Stimulated activated CD4-positive, alpha-beta T cell treated with anti-CD3 and anti-CD28 coated beads, TNF-alpha, amount 100 ng/mL, for 24 hours (primary cell): ENCODE measurements at regions not wholly inside any gene's neighbourhood (a gene's known extent, or its start where the extent isn't known, plus 50 kb on each side); places are given as distances from the start of the nearest gene placed in this dataset.
A peak's percentile ranks its signal among the peaks of the same experiment; 100 is the strongest.

ENCODE experiments used
- DNase-seq, 3 experiments: peaks; one replicate each; pipeline ENCODE4 v3.0.0-alpha.2; 2020; ENCODE audit warnings: low read depth in 3 of 3

DNA sequence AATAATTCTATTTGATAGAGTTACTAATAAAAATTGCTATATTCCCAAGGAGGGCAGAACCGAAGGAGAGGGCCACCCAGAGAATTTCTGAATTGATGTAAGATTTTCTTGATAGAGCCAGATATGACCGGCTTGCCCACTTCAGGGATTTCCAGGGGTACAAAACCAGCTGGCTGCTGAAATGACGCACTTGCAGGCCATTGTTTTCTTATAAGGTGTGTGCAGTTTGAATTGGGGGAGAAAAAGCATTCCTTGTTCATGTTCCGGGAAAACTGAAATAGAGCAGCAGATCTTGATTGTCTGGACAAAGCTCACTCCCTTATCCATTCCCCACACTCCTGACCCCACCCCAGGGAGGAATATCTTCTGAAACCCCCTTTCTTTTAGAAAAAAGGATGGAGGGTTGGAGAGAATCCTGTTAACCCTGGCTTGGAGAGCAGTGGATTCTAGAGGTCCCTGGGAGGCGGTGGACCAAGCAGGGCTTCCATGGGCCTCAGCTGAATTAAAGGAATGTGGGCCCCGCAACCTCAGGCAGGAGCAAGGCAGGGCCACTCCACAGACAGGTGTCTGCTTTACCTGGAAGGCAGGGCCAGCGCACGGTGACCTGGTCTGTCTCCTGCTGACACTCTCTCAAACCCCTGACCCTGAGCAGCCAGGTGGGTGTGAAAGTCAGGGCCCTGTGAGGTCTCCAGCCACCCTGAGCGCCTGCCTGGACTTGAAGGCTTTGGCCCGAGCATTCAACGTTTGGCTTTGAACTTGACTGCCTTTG lies 96.4 kb downstream of the TMEM170B start:
- no peak for DNase-seq

DNA sequence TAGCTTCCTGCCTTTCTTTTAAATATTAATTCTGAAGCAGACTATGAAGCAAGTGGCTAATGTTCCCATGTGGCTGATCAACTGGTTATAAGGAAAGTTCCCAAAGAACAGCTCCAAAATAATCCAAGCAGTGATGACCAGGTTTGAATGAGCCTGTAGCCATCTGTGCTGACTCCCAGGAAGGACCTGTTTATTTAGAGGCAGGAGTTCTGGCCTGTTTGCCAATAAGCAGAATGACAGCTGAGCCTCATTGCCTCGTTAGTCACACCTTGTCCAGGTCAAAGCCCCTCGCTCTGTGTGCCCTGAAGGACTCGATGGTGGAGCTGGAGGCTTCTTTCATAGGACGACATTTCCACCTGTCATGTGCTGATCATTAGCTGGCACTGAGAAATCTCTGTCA lies 97.4 kb downstream of the TMEM170B start:
- no peak for DNase-seq

DNA sequence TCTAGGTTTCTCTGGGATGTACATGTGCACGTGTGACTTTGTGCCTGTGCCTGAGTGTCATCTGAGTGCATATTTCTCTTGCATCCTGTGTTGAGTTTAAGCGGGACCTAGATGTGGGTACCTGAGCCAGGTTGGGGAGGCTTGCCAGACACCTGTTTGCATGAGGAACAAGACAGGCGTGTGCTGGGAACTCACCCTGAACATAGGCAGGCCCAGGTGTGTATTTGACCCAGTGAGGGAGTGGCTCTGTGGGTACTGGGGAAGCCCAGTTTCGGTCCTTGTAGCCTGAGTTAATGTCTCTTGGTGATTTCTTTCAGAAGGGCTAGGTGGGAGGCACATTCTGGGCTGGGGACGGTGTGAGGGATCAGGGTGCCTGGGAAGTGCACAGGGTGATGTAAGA lies 98.6 kb downstream of the TMEM170B start:
- DNase-seq: no peak

DNA sequence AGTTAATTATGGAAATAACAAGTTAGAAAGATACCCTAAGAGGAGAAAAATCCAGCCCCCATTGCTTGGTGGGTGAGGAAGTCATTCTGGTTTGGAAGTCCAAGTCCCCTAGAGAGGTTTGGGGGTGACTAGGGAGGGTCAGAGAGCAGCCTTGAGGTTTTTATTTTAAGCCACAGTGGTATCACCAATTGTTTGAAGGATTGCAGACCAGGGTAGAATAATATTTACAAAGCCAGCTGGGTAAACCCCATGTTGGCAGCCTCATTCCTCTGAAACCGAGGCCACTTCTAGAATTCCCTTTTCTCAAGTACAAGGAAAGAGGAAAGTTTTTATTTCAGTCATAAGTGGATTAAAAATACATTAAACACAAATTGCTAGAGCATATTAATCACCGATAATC lies 99.7 kb downstream of the TMEM170B start:
- no peak for DNase-seq

DNA sequence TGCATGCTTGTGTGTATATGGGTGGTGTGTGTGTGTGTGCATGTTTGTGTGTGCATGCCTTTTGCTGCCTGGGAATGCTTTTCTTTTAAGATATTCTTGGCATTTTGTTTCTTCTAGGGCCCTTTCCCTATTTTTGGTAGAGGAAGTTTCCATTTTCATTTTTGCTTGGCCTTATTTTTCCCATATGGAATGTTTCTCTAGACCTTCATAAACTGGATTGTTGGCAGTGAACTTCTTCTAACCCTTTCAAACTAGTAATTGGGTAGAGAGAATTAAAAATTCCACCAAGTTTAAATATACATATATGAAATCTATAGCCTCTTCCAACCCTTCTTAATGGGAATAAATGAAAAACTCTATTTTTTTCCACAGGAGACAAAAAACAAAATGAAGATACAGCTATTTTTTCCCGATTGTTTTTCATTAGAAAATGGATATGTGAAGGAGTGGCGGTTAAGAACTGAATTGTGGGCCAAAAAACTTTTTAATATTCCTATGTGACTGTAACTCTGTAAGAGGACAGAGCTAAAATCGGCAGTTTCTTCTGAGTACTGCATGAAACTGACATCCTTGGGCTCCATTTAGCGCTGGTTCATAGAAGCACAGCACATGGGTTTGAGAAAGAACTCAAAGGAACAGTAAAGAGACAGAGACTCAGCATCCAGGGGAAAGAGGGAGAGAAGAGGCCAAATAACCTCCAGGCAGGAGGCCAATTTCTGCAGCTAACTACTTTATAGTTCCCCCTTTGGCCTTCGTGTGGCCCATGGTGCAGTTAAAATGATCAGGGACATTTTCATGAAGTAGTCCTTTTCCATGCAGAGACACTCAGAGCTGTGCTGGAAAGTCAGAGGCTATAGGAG lies 102.1 kb downstream of the TMEM170B start:
- DNase-seq: no peak

DNA sequence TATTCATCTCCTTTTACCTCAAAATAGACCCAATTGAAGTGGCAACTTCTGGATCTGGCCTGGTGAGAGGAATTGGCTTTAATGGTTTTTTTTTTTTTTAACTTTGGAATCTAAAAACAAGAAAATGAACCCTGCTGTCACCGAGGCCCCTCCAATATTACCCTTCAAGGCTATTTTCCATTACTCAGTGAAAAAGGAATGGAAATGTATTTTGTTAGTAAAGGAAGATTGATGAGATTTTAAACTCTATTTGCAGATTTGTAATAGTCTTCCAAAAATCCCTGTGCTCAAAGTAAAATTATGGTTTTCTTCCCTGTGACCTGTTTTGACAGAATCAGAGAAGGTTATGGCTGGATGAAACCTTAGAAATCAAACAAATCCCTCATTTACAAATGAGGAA lies 102.9 kb downstream of the TMEM170B start:
- DNase-seq: no peak

DNA sequence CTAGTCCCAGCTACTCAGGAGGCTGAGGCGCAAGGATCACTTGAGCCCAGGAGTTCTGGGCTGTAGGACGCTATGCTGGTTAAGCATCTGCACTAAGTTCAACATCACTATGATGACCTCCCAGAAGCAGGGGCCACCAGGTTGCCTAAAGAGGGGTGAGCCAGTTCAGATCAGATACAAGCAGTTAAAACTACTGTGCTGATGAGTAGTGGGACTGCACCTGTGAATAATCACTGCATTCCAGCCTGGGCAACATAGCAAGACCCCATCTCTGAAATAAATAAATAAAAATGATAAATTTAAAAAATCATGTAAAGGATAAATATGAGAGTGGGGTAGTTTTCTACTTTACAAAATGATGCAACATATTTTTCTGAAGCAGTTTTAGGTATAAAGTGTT lies 106.5 kb downstream of the TMEM170B start:
- no peak for DNase-seq

DNA sequence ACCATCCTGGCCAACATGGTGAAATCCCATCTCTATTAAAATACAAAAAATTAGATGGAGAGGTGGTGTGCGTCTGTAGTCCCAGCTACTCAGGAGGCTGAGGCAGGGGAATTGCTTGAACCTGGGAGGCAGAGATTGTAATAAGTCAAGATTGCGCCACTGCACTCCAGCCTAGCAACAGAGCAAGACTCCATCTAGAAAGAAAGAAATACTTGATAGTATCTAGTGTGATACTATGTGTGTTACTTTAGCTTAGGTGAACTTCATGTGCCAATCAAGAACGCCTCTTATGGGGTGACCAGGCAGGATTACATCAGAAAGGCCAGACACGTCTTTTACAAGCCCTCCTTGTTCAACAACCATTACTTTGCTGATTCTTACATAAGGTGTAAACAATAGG lies 107.1 kb downstream of the TMEM170B start:
- no peak for DNase-seq

DNA sequence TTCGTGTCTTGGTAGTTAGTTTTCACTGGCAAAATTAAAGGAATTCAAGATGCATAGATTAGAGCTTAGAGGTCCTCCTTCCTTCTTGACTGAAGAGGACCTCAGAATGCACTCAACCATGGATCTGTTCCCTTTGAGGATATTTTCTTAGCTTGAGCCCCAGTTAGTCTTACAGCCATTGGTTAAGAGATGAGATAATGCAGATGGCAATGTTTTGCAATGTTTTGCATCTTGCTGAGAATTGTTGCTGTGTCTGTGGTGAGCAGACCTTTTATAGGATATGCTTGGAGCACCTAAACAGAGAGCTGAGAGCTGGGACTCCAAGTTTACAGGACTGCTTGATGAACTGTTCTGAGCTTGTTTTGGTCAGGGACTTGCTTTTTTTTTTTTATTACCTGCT lies 107.5 kb downstream of the TMEM170B start:
- no peak for DNase-seq

DNA sequence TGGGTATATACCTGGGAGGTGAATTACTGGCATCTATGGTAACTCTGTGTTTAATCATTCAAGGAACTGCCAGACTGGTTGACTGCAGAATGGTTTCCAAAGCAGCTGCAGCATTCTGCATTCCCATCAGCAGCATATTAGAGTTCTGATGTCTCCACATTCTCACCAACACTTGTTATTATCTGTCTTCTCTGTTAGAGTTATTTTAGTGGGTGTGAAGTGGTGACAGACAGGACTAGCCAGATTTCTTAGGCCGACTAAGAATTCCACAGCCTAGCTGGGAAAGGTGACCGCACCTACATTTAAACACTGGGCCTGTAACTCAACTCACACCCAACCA lies 110.9 kb downstream of the TMEM170B start:
- DNase-seq: no peak

DNA sequence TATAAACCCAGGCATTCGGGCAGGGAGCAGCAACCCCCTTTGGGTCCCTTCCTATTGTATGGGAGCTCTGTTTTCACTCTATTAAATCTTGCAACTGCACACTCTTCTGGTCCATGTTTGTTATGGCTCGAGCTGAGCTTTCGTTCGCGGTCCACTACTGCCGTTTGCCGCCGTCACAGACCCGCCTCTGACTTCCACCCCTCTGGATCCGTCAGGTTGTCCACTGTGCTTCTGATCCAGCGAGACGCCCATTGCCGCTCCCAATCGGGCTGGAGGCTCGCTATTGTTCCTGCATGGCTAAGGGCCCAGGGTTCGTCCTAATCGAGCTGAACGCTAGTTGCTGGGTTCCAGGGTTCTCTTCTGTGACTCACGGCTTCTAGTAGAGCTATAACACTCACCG lies 111.3 kb downstream of the TMEM170B start:
- DNase-seq: no peak

DNA sequence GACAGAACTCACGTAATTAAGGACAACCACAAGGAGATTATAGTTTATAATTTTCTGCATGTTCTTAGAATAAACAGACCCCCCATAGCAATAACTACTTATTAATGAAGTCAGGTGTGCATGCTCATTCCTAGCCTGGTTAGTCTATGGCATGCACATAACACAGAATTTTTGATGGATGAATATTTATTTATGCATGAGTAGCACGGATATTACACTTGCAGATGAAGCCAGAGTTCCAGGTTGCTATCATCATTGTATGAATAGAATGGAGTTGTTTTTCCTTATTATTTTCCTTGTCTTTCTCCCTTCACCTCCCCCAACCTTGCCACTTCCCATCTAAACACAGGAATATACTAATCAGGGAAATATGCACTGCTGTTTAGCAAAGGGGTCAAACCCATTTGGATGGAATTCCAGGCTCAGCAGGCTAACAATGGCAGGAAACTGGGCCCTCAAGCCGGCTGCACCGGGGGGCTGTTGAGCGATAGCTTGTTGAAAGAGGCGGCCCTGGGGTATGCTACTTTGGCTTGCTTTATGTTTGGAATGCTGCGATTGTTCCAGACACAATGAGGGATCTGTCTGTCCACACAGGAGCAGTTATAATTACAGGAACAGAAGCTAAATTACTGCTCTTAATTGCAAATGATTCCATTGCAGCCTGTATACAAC lies 112.6 kb downstream of the TMEM170B start:
- DNase-seq: no peak

DNA sequence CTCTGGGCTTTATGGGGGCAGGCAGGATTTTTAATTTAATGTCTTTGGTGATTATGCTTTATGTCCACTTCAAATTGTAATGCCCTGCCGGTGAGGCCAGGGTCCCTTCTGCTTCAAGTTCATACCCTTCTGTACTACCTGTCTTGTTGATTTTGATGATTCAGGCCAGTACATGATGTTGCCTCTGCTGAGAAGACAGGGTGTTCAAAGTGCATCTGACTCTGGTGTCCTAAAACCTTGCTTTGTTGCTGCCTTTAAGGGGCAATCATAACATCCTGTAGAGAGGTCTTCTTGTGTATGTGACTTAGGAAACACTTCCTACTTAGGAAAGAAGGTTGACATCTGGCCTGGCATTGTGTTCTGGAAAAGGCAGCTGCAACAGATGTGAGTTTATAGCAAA lies 113.2 kb downstream of the TMEM170B start:
- no peak for DNase-seq

DNA sequence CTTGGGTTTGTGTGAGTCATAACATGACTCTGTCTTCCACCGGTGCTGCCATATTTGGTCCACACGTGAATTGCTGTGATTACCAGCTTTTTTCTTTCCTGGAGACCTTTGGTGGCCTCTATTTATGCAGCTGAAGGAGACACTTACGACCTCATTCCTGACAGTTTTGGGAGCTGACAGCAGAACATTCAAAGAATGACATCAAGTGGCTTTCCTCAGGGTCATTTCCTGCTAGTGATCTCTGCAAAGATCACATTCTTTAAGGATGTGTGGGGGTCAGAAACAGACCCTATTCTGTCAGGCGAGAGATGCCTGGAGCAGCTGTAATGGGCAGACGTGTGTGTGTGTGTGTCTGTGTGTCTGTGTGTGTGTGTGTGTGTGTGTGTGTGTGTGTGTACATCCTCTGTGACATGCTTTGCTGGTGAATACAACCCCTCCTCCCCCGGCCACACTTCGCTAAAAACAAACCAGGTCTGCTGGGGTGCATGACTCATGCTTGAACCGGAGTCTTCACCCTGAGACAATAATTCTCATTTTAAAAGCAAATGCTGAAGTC lies 115.6 kb downstream of the TMEM170B start:
- peak in 2 of 3 experiments; percentile 5 to 34 for DNase-seq

DNA sequence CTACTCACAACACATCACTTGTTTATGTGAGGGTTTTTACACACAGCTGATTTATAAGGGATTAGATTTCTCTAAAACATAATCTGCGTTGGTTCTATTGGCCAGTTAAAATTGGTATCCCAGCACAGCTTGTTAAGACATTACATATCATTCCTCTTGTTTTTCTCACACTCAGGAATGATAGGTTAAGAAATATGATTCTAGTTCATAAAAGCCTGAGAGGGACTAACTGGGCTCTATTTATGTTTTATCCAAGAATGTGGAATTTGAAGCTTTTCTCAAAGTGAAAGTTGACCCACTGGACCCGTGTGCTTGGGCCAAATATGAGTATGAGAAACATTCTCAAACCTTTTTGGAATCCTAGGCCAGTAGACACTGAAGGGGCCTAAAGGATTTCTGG lies 117.3 kb downstream of the TMEM170B start:
- no peak for DNase-seq

DNA sequence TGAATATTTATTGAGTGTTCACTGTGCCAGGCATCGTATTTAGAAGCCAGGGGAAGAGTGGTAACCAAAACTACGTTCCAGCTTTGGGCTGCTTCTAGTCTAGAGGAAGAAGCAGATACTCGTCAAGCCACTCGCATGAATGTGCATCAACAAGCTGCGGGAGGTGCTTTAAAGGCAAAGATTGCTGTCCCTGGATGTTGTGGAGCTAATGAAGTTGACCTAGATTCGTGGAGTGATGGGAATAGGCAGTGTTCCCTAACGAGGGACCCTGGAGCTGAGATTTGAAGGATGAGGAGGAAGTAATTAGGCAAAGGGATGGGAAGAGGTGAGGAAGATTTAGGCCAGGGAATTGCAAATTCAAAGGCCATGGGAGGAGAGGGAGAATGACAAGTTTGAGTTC lies 118.9 kb downstream of the TMEM170B start:
- no peak for DNase-seq

DNA sequence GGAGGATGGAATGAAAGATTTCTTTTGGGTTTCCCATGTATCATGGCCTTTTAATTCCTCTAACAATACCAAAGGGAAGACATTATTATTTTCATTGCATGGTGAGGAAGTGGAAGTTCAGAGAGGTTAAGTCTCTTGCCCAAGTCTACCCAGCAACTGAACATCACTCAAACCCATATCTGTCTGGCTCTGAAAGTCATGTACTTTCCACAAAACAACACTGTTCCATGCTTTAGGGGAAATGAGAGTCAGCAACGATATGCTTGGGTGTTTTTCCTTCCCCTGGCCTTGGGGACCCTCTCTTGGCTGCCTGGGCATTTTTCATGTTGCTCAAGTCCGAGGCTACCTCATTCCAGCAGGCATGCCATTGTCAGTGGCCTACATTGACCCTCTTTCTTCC lies 118.8 kb downstream of the ADTRP start:
- DNase-seq: no peak

DNA sequence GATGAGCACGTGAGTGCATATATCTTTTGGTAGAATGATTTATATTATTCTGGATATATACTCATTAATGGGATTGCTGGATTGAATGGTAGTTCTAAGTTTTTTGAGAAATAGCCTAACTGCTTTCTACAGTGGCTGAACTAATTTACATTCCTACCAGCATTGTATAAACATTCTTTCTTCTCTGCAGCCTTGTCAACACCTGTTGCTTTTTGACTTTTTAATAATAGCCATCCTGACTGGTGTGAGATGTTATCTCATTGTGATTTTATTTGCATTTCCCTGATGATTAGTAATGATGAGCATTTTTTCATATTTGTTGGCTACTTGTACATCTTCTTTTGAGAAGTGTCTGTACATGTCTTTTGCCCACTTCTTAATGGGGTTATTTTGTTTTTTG lies 116.3 kb downstream of the ADTRP start:
- DNase-seq: no peak

DNA sequence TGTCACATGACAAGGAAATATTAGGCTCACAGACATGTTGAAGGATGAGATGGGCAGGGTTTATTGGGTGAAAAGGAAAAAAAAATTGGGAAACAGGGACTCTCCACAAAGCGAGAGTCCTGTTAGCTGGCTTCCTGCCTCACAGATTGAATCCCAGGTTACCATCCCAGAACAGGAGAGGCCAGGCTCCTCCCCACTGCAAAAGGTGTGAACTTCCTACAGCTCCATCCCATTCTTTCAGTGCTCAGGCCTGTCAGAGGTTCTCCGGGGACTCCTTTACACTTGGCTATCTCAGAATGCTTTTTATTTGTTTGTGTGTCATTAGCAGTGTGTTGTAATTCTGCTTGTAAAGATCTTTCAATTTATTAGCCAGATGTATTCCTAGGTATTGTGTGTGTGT lies 115.1 kb downstream of the ADTRP start:
- no peak for DNase-seq
